ENCODE measurements at regions not wholly inside any gene's neighbourhood (a gene's known extent, or its start where the extent isn't known, plus 50 kb on each side); places are given as distances from the start of the nearest gene placed in this dataset.

GRCh38 chr11:81819462-81819861 is 914.2 kb downstream of the FAM181B start:
- Histone ChIP-seq H3K27ac (no peak overlapping the region), H3K27me3 (no peaks in the 10 kb centered on the region), H3K4me1 (no peaks in the 10 kb centered on the region), H3K4me3 (no peak overlapping the region), H3K36me3 (no peaks in the 10 kb centered on the region), H3K9me3 (no peaks in the 10 kb centered on the region)
- intact Hi-C loops (cut with DNase I) = no loop called here
- WGBS, 2 donors = 68 to 96% methylated on average over 2 of the region's 2 CpGs
- no peak for DNase-seq
- TF ChIP-seq CTCF (IDR thresholded peaks at IDR 0.05) = no peak
- no peak for TF ChIP-seq POLR2AphosphoS5 (IDR thresholded peaks at IDR 0.05)
- TF ChIP-seq EP300 (IDR thresholded peaks at IDR 0.05) = no peak
- no peak for TF ChIP-seq POLR2A (IDR thresholded peaks at IDR 0.05)

- intact Hi-C loops (cut with DNase I) = no loop called here
- H3K9me3 ChIP-seq = no peaks in the 10 kb centered on the region
- no peaks in the 10 kb centered on the region for H3K27me3 ChIP-seq
- H3K4me1 ChIP-seq = no peaks in the 10 kb centered on the region
- H3K4me3 ChIP-seq = no peak overlapping the region
- TF ChIP-seq CTCF (IDR thresholded peaks at IDR 0.05) (no peak), POLR2A (IDR thresholded peaks at IDR 0.05) (no peak), POLR2AphosphoS5 (IDR thresholded peaks at IDR 0.05) (no peak), EP300 (IDR thresholded peaks at IDR 0.05) (no peak)
- 23 to 45% methylated on average over 1 of the region's 1 CpG for WGBS, 2 donors
- DNase-seq = no peak
- no peak overlapping the region for H3K27ac ChIP-seq
- no peaks in the 10 kb centered on the region for H3K36me3 ChIP-seq
These were observed 928.8 kb downstream of the FAM181B start for GRCh38 chr11:81804858-81805257.

GRCh38 chr11:81802591-81802990 is 931.1 kb downstream of the FAM181B start:
- H3K27me3 ChIP-seq = no peaks in the 10 kb centered on the region
- DNase-seq = no peak
- TF ChIP-seq POLR2A (IDR thresholded peaks at IDR 0.05) (no peak), POLR2AphosphoS5 (IDR thresholded peaks at IDR 0.05) (no peak), CTCF (IDR thresholded peaks at IDR 0.05) (no peak), EP300 (IDR thresholded peaks at IDR 0.05) (no peak)
- peaks cover 0 to 3% (median 0%) of the 10 kb centered on the region in 4 donors for H3K9me3 ChIP-seq
- WGBS, 2 donors = 79 to 90% methylated on average over 3 of the region's 3 CpGs
- intact Hi-C loops (cut with DNase I) = no loop called here
- no peaks in the 10 kb centered on the region for H3K4me1 ChIP-seq
- H3K4me3 ChIP-seq = no peak overlapping the region
- no peaks in the 10 kb centered on the region for H3K36me3 ChIP-seq
- no peak overlapping the region for H3K27ac ChIP-seq

GRCh38 chr11:81792416-81792815 is 941.2 kb downstream of the FAM181B start:
- WGBS, 2 donors = 83 to 87% methylated on average over 4 of the region's 4 CpGs
- DNase-seq = no peak
- Histone ChIP-seq H3K4me3 (no peak overlapping the region), H3K36me3 (no peaks in the 10 kb centered on the region), H3K27ac (no peak overlapping the region), H3K27me3 (no peaks in the 10 kb centered on the region), H3K9me3 (no peaks in the 10 kb centered on the region), H3K4me1 (no peaks in the 10 kb centered on the region)
- TF ChIP-seq POLR2A (IDR thresholded peaks at IDR 0.05) (no peak), POLR2AphosphoS5 (IDR thresholded peaks at IDR 0.05) (no peak), EP300 (IDR thresholded peaks at IDR 0.05) (no peak)
- intact Hi-C loops (cut with DNase I) = no loop called here

GRCh38 chr11:81787584-81788049 is 946.0 kb downstream of the FAM181B start:
- Histone ChIP-seq H3K27me3 (no peaks in the 10 kb centered on the region), H3K4me3 (no peak overlapping the region), H3K9me3 (no peaks in the 10 kb centered on the region), H3K27ac (no peak overlapping the region), H3K4me1 (no peaks in the 10 kb centered on the region), H3K36me3 (no peaks in the 10 kb centered on the region)
- intact Hi-C loops (cut with DNase I) = no loop called here
- 25 to 29% methylated on average over 1 of the region's 1 CpG for WGBS, 2 donors
- TF ChIP-seq CTCF (IDR thresholded peaks at IDR 0.05) (no peak), POLR2A (IDR thresholded peaks at IDR 0.05) (no peak), EP300 (IDR thresholded peaks at IDR 0.05) (no peak)
- DNase-seq = no peak

Measured in sigmoid colon (tissue), 6 donors.